HepG2 (cell line): ENCODE measurements at regions not wholly inside any gene's neighbourhood (a gene's known extent, or its start where the extent isn't known, plus 50 kb on each side); places are given as distances from the start of the nearest gene placed in this dataset.

Experiments
- ATAC-seq: fragments of 200-7000 bp; cut with Tn5 transposase; 3 replicates; pipeline ENCODE4 v1.9.1; 2020; ENCODE audit warnings: mild to moderate bottlenecking, moderate library complexity
- BruUV-seq: library from RNA; stranded (reverse); fragments of 400-500 nt; replicated peaks from 2 replicates; lab custom pipeline; 2021; lab: Mats Ljungman, UMichigan
- CTCF ChIA-PET: fragments of 300-600 bp; formaldehyde crosslinking; extraction: SDS; loops from one replicate; lab custom pipeline; 2021; ENCODE audit warnings: low total read pairs, inconsistent platforms, low intra/inter-chr PET ratio; lab: Yijun Ruan, JAX
- POLR2A ChIA-PET: fragments of 350-600 bp; sonication (Branson Sonifier 250); formaldehyde crosslinking; loops from one replicate; lab custom pipeline; 2020; ENCODE audit warnings: antibody characterized with exemption, inconsistent platforms; lab: Yijun Ruan, JAX
- DNase-seq: peaks from one replicate; pipeline ENCODE4 v3.0.0-alpha.2; 2015; ENCODE audit warnings: low spot score
- FAIRE-seq: peaks from 3 replicates; lab custom pipeline; 2011; peaks lifted over from hg19 to GRCh38; lab: Jason Lieb, UNC
- H2AFZ ChIP-seq: one replicate; pipeline ENCODE4 v1.6.1; 2011; ENCODE audit warnings: low read length, inconsistent platforms
- H3K27ac ChIP-seq: fragments of 300-600 bp; 3 replicates; pipeline ENCODE4 v1.8.0; 2011; ENCODE audit warnings: mixed run types, mild to moderate bottlenecking, mixed read lengths, low read length, inconsistent platforms; ENCODE audit not compliant: insufficient read depth; ENCODE audit errors: extremely low read length
- H3K27me3 ChIP-seq, 2 experiments: fragments of 200-600 bp in 1 of 2; 2 replicates in 1 of 2; 3 replicates in 1 of 2; pipeline versions ENCODE4 v1.6.0 to v1.8.0; 2011; ENCODE audit warnings: low read length in 2 of 2, mild to moderate bottlenecking in 2 of 2, moderate library complexity in 2 of 2, inconsistent platforms in 1 of 2; ENCODE audit not compliant: insufficient read depth in 2 of 2, control insufficient read depth in 1 of 2
- H3K36me3 ChIP-seq, 2 experiments: fragments of 200-600 bp in 1 of 2; replicated peaks in 1 of 2; 2 replicates in 1 of 2; 3 replicates in 1 of 2; pipeline versions ENCODE4 v1.5.1 to v1.8.0; 2011; ENCODE audit warnings: low read length in 2 of 2, inconsistent platforms in 1 of 2; ENCODE audit not compliant: insufficient read depth in 2 of 2, control insufficient read depth in 1 of 2
- H3K4me1 ChIP-seq: 2 replicates; pipeline ENCODE4 v1.5.1; 2012; ENCODE audit warnings: low read length, inconsistent platforms; ENCODE audit not compliant: insufficient read depth
- H3K4me2 ChIP-seq: 2 replicates; pipeline ENCODE4 v1.6.0; 2011; ENCODE audit warnings: low read depth, low read length, inconsistent platforms
- H3K4me3 ChIP-seq, 3 experiments: fragments of 200-600 bp in 1 of 3; sonication (generic), shearing (Covaris generic) in 1 of 3; replicated peaks in 1 of 3; 2 replicates each; pipeline ENCODE4 v1.5.1; 2011 to 2016; ENCODE audit warnings: low read length in 3 of 3, inconsistent platforms in 2 of 3, low read depth in 2 of 3, mild to moderate bottlenecking in 2 of 3, control low read depth in 1 of 3, mixed read lengths in 1 of 3; ENCODE audit not compliant: insufficient read depth in 1 of 3
- H3K79me2 ChIP-seq: one replicate; pipeline ENCODE4 v1.6.1; 2011; ENCODE audit warnings: low read length, inconsistent platforms; ENCODE audit not compliant: insufficient read depth
- H3K9ac ChIP-seq: 2 replicates; pipeline ENCODE4 v1.6.0; 2011; ENCODE audit warnings: mild to moderate bottlenecking, low read depth, low read length, inconsistent platforms; ENCODE audit not compliant: insufficient read depth
- H3K9me3 ChIP-seq: 2 replicates; pipeline ENCODE4 v1.5.1; 2012; ENCODE audit warnings: mild to moderate bottlenecking, low read length
- H4K20me1 ChIP-seq: 2 replicates; pipeline ENCODE4 v1.6.0; 2011; ENCODE audit warnings: inconsistent platforms, mild to moderate bottlenecking, low read length, moderate library complexity; ENCODE audit not compliant: insufficient read depth
- HINFP ChIP-seq: sonication (generic); formaldehyde crosslinking; IDR thresholded peaks from 2 replicates; pipeline ENCODE4 v1.4.0; 2020; ENCODE audit warnings: low read depth, mild to moderate bottlenecking, missing genetic modification reagents
- HMGXB3 ChIP-seq: sonication (generic); formaldehyde crosslinking; IDR thresholded peaks from 2 replicates; pipeline ENCODE4 v1.4.0; 2020; ENCODE audit warnings: missing genetic modification reagents, borderline replicate concordance
- RELA ChIP-seq: sonication (generic); formaldehyde crosslinking; IDR thresholded peaks from 2 replicates; pipeline ENCODE4 v1.4.0; 2020; ENCODE audit warnings: missing genetic modification reagents
- RFXAP ChIP-seq: sonication (generic); formaldehyde crosslinking; IDR thresholded peaks from 2 replicates; pipeline ENCODE4 v1.4.0; 2020; ENCODE audit warnings: missing genetic modification reagents, borderline replicate concordance
- RNF219 ChIP-seq: sonication (generic); formaldehyde crosslinking; IDR thresholded peaks from 2 replicates; pipeline ENCODE4 v1.5.0; 2020; ENCODE audit warnings: mild to moderate bottlenecking, missing genetic modification reagents
- SMAD1 ChIP-seq: sonication (generic); formaldehyde crosslinking; IDR thresholded peaks from 2 replicates; pipeline ENCODE4 v1.4.0; 2020; ENCODE audit warnings: missing genetic modification reagents, low read depth, mild to moderate bottlenecking, borderline replicate concordance
- STAG1 ChIP-seq: sonication (generic); formaldehyde crosslinking; IDR thresholded peaks from 2 replicates; pipeline ENCODE4 v1.4.0; 2020; ENCODE audit warnings: missing genetic modification reagents
- TBX3 ChIP-seq: fragments of 450-650 bp; IDR thresholded peaks from 2 replicates; pipeline ENCODE4 v1.6.1; 2017; ENCODE audit warnings: antibody characterized with exemption, mild to moderate bottlenecking, inconsistent platforms, borderline replicate concordance
- ZNF253 ChIP-seq: sonication (generic); formaldehyde crosslinking; IDR thresholded peaks from 2 replicates; pipeline ENCODE4 v1.8.0; 2022; ENCODE audit warnings: mild to moderate bottlenecking, missing genetic modification reagents, borderline replicate concordance
- ZNF274 ChIP-seq: sonication (generic); formaldehyde crosslinking; IDR thresholded peaks from 2 replicates; pipeline ENCODE4 v1.5.1; 2020; ENCODE audit warnings: mild to moderate bottlenecking, missing genetic modification reagents
- ZNF333 ChIP-seq: sonication (generic); formaldehyde crosslinking; IDR thresholded peaks from 2 replicates; pipeline ENCODE4 v1.4.0; 2020; ENCODE audit warnings: mild to moderate bottlenecking, missing genetic modification reagents, borderline replicate concordance
- ZNF549 ChIP-seq: sonication (generic); formaldehyde crosslinking; IDR thresholded peaks from 2 replicates; pipeline ENCODE4 v1.5.0; 2020; ENCODE audit warnings: missing genetic modification reagents
- ZNF724P ChIP-seq: sonication (generic); formaldehyde crosslinking; IDR thresholded peaks from 2 replicates; pipeline ENCODE4 v1.8.0; 2022; ENCODE audit warnings: missing genetic modification reagents, borderline replicate concordance
- ZNF773 ChIP-seq: sonication (generic); formaldehyde crosslinking; IDR thresholded peaks from 2 replicates; pipeline ENCODE4 v1.4.0; 2020; ENCODE audit warnings: missing genetic modification reagents, borderline replicate concordance
- ZSCAN21 ChIP-seq: sonication (generic); formaldehyde crosslinking; IDR thresholded peaks from 2 replicates; pipeline ENCODE4 v1.8.0; 2022; ENCODE audit warnings: mild to moderate bottlenecking, missing genetic modification reagents, moderate library complexity, borderline replicate concordance
- ZSCAN5A ChIP-seq: sonication (generic); formaldehyde crosslinking; IDR thresholded peaks from 2 replicates; pipeline ENCODE4 v1.8.0; 2022; ENCODE audit warnings: mild to moderate bottlenecking, missing genetic modification reagents, borderline replicate concordance
- WGBS: methylation state at CpG from one replicate; pipeline ENCODE4 v1.1.6; 2017; ENCODE audit warnings: low lambda C conversion rate; 5-methylcytosine and 5-hydroxymethylcytosine counted together
- in situ Hi-C: cut with HindIII; loops from 2 replicates; pipeline ENCODE4 v1.10.0; 2017; ENCODE audit warnings: low pct_unique_long_range_greater_than_20kb; ENCODE audit not compliant: extremely low pct_ligation_motif_present
- intact Hi-C: fragments of 100-400 bp; cut with micrococcal nuclease; formaldehyde crosslinking; loops from one replicate; pipeline ENCODE4 v1.10.0; 2022; ENCODE audit not compliant: unreplicated experiment

- Histone ChIP-seq H3K36me3 (no peaks in the 10 kb centered on the region), H3K27me3 (peaks cover 0 to 4% of the 10 kb centered on the region in 2 experiments; a peak in 1 of 5 replicates), H3K27ac (no peak overlapping the region), H3K4me1 (peaks cover 9% of the 10 kb centered on the region; the same call in 1 of the 2 replicates), H3K4me3 (no peak overlapping the region), H3K9ac (no peak overlapping the region), H3K79me2 (no peaks in the 10 kb centered on the region), H2AFZ (no peak overlapping the region), H4K20me1 (no peaks in the 10 kb centered on the region), H3K4me2 (no peak overlapping the region), H3K9me3 (no peaks in the 10 kb centered on the region)
- no peak for TF ChIP-seq ZSCAN5A (CRISPR knock-in tag)
- no peak for TF ChIP-seq ZNF333 (CRISPR knock-in tag)
- no peak for TF ChIP-seq ZNF724P (CRISPR knock-in tag)
- TF ChIP-seq RELA, result no peak
- TF ChIP-seq ZSCAN21 (CRISPR knock-in tag), result no peak
- TF ChIP-seq TBX3, result no peak
- no peak for TF ChIP-seq SMAD1 (CRISPR knock-in tag)
- TF ChIP-seq ZNF549, result no peak
- no peak for TF ChIP-seq RFXAP
- TF ChIP-seq HMGXB3, result no peak
- no peak for TF ChIP-seq STAG1 (CRISPR knock-in tag)
- TF ChIP-seq HINFP (CRISPR knock-in tag), result no peak
- no peak for TF ChIP-seq RNF219
- TF ChIP-seq ZNF274 (CRISPR knock-in tag), result no peak
- no peak for TF ChIP-seq ZNF773 (CRISPR knock-in tag)
- no peak for TF ChIP-seq ZNF253 (CRISPR knock-in tag)
- FAIRE-seq (no peak), DNase-seq (no peak), ATAC-seq (no peak)
- intact Hi-C loops (no loop called here), in situ Hi-C loops (no loop called here)
- ChIA-PET CTCF (no interaction called here), POLR2A (no interaction called here)
- no TSS peak for BruUV-seq
- 33% methylated on average over 2 of the region's 2 CpGs for WGBS
These were observed 208.1 kb downstream of the ANKRD50 start for GRCh38 chr4:124504431-124504830.
